SK-N-SH (cell line): ENCODE measurements at regions not wholly inside any gene's neighbourhood (a gene's known extent, or its start where the extent isn't known, plus 50 kb on each side); places are given as distances from the start of the nearest gene placed in this dataset.
A peak's percentile ranks its signal among the peaks of the same experiment; 100 is the strongest.

Experiments
- CTCF ChIA-PET: fragments of 300-600, 350-600 bp; formaldehyde crosslinking; extraction: SDS; loops from one replicate; lab custom pipeline; 2021; lab: Yijun Ruan, JAX
- POLR2A ChIA-PET: fragments of 350-600 bp; sonication (Branson Sonifier 250); formaldehyde crosslinking; extraction: SDS; loops from one replicate; lab custom pipeline; 2020; ENCODE audit warnings: antibody characterized with exemption, inconsistent platforms; lab: Yijun Ruan, JAX
- DNase-seq: peaks from one replicate; pipeline ENCODE4 v3.0.0; 2012
- H2AFZ ChIP-seq: fragments of 200-600 bp; sonication (generic); 2 replicates; pipeline ENCODE4 v1.8.1; 2016; ENCODE audit warnings: antibody characterized with exemption, mild to moderate bottlenecking, low read depth
- H3F3A ChIP-seq: fragments of 200-600 bp; sonication (generic); replicated peaks from 2 replicates; pipeline ENCODE3; 2016; ENCODE audit warnings: antibody characterized with exemption, mild to moderate bottlenecking; ENCODE audit not compliant: insufficient read depth
- H3K27ac ChIP-seq, 2 experiments: fragments of 200-500 bp in 1 of 2; fragments of 200-600 bp in 1 of 2; sonication (Bioruptor generic) in 1 of 2; sonication (generic), shearing (Covaris generic) in 1 of 2; 2 replicates each; pipeline versions ENCODE4 v1.5.1 to v1.6.1; 2014 to 2016; ENCODE audit warnings: low read depth in 2 of 2, inconsistent platforms in 1 of 2, low read length in 1 of 2, mild to moderate bottlenecking in 1 of 2, mixed read lengths in 1 of 2
- H3K27me3 ChIP-seq: fragments of 200-600 bp; sonication (generic), shearing (Covaris generic); 2 replicates; pipeline ENCODE4 v1.6.1; 2016; ENCODE audit warnings: mixed run types; ENCODE audit not compliant: insufficient read depth
- H3K36me3 ChIP-seq, 2 experiments: fragments of 200-500 bp in 1 of 2; fragments of 200-600 bp in 1 of 2; sonication (Bioruptor generic) in 1 of 2; sonication (generic) in 1 of 2; replicated peaks in 1 of 2; 2 replicates each; pipeline versions ENCODE3 to v1.5.1; 2014 to 2016; ENCODE audit warnings: low read length in 1 of 2, mild to moderate bottlenecking in 1 of 2; ENCODE audit not compliant: insufficient read depth in 2 of 2, control insufficient read depth in 1 of 2
- H3K4me1 ChIP-seq, 2 experiments: fragments of 200-500 bp in 1 of 2; fragments of 200-600 bp in 1 of 2; sonication (Bioruptor generic) in 1 of 2; sonication (generic), shearing (Covaris generic) in 1 of 2; 2 replicates each; pipeline versions ENCODE4 v1.5.1 to v1.6.1; 2014 to 2016; ENCODE audit warnings: low read depth in 1 of 2, low read length in 1 of 2, mixed run types in 1 of 2; ENCODE audit not compliant: insufficient read depth in 2 of 2, control insufficient read depth in 1 of 2
- H3K4me2 ChIP-seq: fragments of 200-600 bp; sonication (generic), shearing (Covaris generic); 2 replicates; pipeline ENCODE4 v1.6.1; 2017; ENCODE audit warnings: mixed run types
- H3K4me3 ChIP-seq, 2 experiments: fragments of 200-500 bp in 1 of 2; fragments of 200-600 bp in 1 of 2; sonication (Bioruptor generic) in 1 of 2; sonication (generic), shearing (Covaris generic) in 1 of 2; 2 replicates each; pipeline versions ENCODE4 v1.5.1 to v1.8.1; 2014 to 2016; ENCODE audit warnings: low read depth in 2 of 2, inconsistent platforms in 1 of 2, low read length in 1 of 2, mild to moderate bottlenecking in 1 of 2, mixed read lengths in 1 of 2, moderate library complexity in 1 of 2
- H3K79me2 ChIP-seq: fragments of 200-600 bp; sonication (generic); 2 replicates; pipeline ENCODE4 v1.8.1; 2017; ENCODE audit warnings: mild to moderate bottlenecking; ENCODE audit not compliant: insufficient read depth
- H3K9ac ChIP-seq: fragments of 200-600 bp; sonication (generic); 2 replicates; pipeline ENCODE4 v1.6.1; 2017; ENCODE audit warnings: mixed run types
- H3K9me2 ChIP-seq: fragments of 200-600 bp; sonication (generic); 2 replicates; pipeline ENCODE4 v1.6.1; 2017; ENCODE audit warnings: mixed run types
- H3K9me3 ChIP-seq: fragments of 200-600 bp; sonication (generic); 2 replicates; pipeline ENCODE4 v1.6.1; 2017; ENCODE audit warnings: mixed run types, mild to moderate bottlenecking, moderate library complexity
- H4K20me1 ChIP-seq: fragments of 200-600 bp; sonication (generic); 2 replicates; pipeline ENCODE4 v1.6.1; 2017; ENCODE audit warnings: mild to moderate bottlenecking, mixed run types; ENCODE audit not compliant: insufficient read depth
- CHD2 ChIP-seq: fragments of 150-350 bp; IDR thresholded peaks from 2 replicates; pipeline ENCODE4 v1.6.1; 2018; ENCODE audit warnings: low read length; ENCODE audit not compliant: partially characterized antibody
- EP300 ChIP-seq, 2 experiments: IDR thresholded peaks; 2 replicates each; pipeline versions ENCODE4 v1.4.0 to v1.6.1; 2012; ENCODE audit warnings: borderline replicate concordance in 1 of 2, low read depth in 1 of 2, low read length in 1 of 2
- FOSL2 ChIP-seq: IDR thresholded peaks from 2 replicates; pipeline ENCODE4 v1.4.0; 2012; ENCODE audit warnings: low read depth, mild to moderate bottlenecking, moderate library complexity, borderline replicate concordance
- FOXJ3 ChIP-seq: sonication (generic); formaldehyde crosslinking; IDR thresholded peaks from 2 replicates; pipeline ENCODE4 v1.5.1; 2020; ENCODE audit warnings: mild to moderate bottlenecking, missing genetic modification reagents
- MXI1 ChIP-seq: IDR thresholded peaks from 2 replicates; pipeline ENCODE4 v1.6.1; 2012; ENCODE audit warnings: mild to moderate bottlenecking, low read depth, low read length, improper control_type of control experiment
- NFIC ChIP-seq: IDR thresholded peaks from 2 replicates; pipeline ENCODE4 v1.4.0; 2012; ENCODE audit warnings: borderline replicate concordance
- POLR2AphosphoS5 ChIP-seq: IDR thresholded peaks from 2 replicates; pipeline ENCODE4 v1.6.1; 2012; ENCODE audit warnings: low read depth, low read length
- RAD21 ChIP-seq: IDR thresholded peaks from 2 replicates; pipeline ENCODE4 v1.6.1; 2012; ENCODE audit warnings: mild to moderate bottlenecking, low read length
- SIN3A ChIP-seq: IDR thresholded peaks from 2 replicates; pipeline ENCODE4 v1.6.1; 2012; ENCODE audit warnings: low read depth, mild to moderate bottlenecking, low read length, moderate library complexity, borderline replicate concordance
- SMC3 ChIP-seq: IDR thresholded peaks from 2 replicates; pipeline ENCODE4 v1.6.1; 2012; ENCODE audit warnings: low read depth, low read length, improper control_type of control experiment
- TCF12 ChIP-seq: IDR thresholded peaks from 2 replicates; pipeline ENCODE4 v1.4.0; 2012
- USF1 ChIP-seq: IDR thresholded peaks from 2 replicates; pipeline ENCODE4 v1.4.0; 2012; ENCODE audit warnings: low read depth, borderline replicate concordance
- USF2 ChIP-seq: fragments of 150-350 bp; IDR thresholded peaks from 2 replicates; pipeline ENCODE4 v1.6.1; 2017; ENCODE audit warnings: antibody characterized with exemption, low read length, low read depth, borderline replicate concordance
- YY1 ChIP-seq: IDR thresholded peaks from 2 replicates; pipeline ENCODE4 v1.4.0; 2012; ENCODE audit warnings: low read depth, mild to moderate bottlenecking
- WGBS: methylation state at CpG from one replicate; pipeline ENCODE4 v1.1.6; 2017; ENCODE audit warnings: low lambda C conversion rate; 5-methylcytosine and 5-hydroxymethylcytosine counted together
- TF ChIP-seq, protein P1 (sequence below): fragments of 150-350 bp; IDR thresholded peaks from 2 replicates; pipeline ENCODE4 v1.6.1; 2016; ENCODE audit warnings: mild to moderate bottlenecking, low read depth, low read length

- Histone ChIP-seq H3K4me3 (no peak overlapping the region), H3K27ac (peak overlapping the region; percentile 41 to 53; a peak in 2 of 4 replicates), H3F3A (no peaks in the 10 kb centered on the region), H3K27me3 (no peaks in the 10 kb centered on the region), H4K20me1 (no peaks in the 10 kb centered on the region), H3K36me3 (no peaks in the 10 kb centered on the region), H3K4me2 (no peak overlapping the region), H3K9me3 (no peaks in the 10 kb centered on the region), H3K9ac (no peak overlapping the region), H3K4me1 (no peaks in the 10 kb centered on the region; a peak in 1 of 4 replicates), H2AFZ (no peak overlapping the region), H3K79me2 (no peaks in the 10 kb centered on the region), H3K9me2 (no peaks in the 10 kb centered on the region)
- no peak for DNase-seq
- ChIA-PET CTCF (no interaction called here), POLR2A (no interaction called here)
- TF ChIP-seq YY1: no peak
- 0 out of 2 replicates have a peak, but pooled peaks have one; percentile 9 for TF ChIP-seq TCF12
- 43% methylated on average over 3 of the region's 3 CpGs for WGBS
Measured at GRCh38 chrX:118251271-118251670, 94.6 kb upstream of the WDR44 start.

DNA sequence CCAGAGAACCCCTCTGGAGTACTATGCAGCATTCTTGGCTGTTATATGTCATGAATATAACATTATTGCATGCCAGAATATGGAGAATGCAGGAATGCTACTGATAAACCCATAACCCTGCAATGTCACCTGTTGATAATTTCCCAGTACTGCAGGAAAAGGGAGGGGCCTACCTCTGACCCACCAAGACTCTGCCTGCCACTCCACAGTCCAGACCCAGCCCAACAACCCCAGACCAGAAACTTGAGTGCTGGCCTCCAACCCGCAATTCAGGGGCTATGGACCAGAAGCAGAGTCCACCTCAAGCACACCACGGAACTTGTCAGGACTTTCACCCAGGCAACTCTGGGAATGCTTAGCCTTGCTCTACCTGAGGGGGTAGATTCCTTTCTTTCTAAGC lies 92.9 kb upstream of the WDR44 start:
- Histone ChIP-seq H3K4me3 (no peak overlapping the region), H3K9ac (no peak overlapping the region), H3K9me2 (no peaks in the 10 kb centered on the region), H4K20me1 (no peaks in the 10 kb centered on the region), H3K27ac (no peak overlapping the region), H3K4me1 (no peaks in the 10 kb centered on the region; a peak in 1 of 4 replicates), H2AFZ (no peak overlapping the region), H3K79me2 (no peaks in the 10 kb centered on the region), H3K9me3 (no peaks in the 10 kb centered on the region), H3F3A (no peaks in the 10 kb centered on the region), H3K36me3 (no peaks in the 10 kb centered on the region)
- 60% methylated on average over 2 of the region's 2 CpGs for WGBS
- ChIA-PET CTCF (interaction anchor here (3.0 kb wide), 1 partner anchor 255 kb away, joined by 10 read pairs; no protein-coding TSS in a partner anchor), POLR2A (no interaction called here)
- DNase-seq: no peak
- no peak for TF ChIP-seq MXI1
- no peak for TF ChIP-seq USF2
- TF ChIP-seq USF1: no peak
- no peak for TF ChIP-seq TCF12
- TF ChIP-seq, all 33 proteins: peak for 0
- H3K4me2 ChIP-seq: no peak overlapping the region
- no peaks in the 10 kb centered on the region for H3K27me3 ChIP-seq

GRCh38 chrX:118254611-118255010 lies 91.3 kb upstream of the WDR44 start:
- peak; percentile 38 for DNase-seq
- no peak overlapping the region for H3K4me2 ChIP-seq
- POLR2A ChIA-PET: no interaction called here
- 0% methylated on average over 2 of the region's 2 CpGs for WGBS
- no peaks in the 10 kb centered on the region for H3K79me2 ChIP-seq
- no peaks in the 10 kb centered on the region for H3K9me3 ChIP-seq
- H2AFZ ChIP-seq: no peak overlapping the region
- H3K4me3 ChIP-seq: no peak overlapping the region
- H3K9me2 ChIP-seq: no peaks in the 10 kb centered on the region
- H3K27ac ChIP-seq: no peak overlapping the region
- no peaks in the 10 kb centered on the region for H3F3A ChIP-seq
- CTCF ChIA-PET: interaction anchor here (0.5 to 3.0 kb wide), 21 partner anchors 10 to 1993 kb away, joined by 3 to 11 read pairs (median 3); no protein-coding TSS in a partner anchor
- H4K20me1 ChIP-seq: no peaks in the 10 kb centered on the region
- no peaks in the 10 kb centered on the region for H3K36me3 ChIP-seq
- no peaks in the 10 kb centered on the region; a peak in 1 of 4 replicates for H3K4me1 ChIP-seq
- no peak overlapping the region for H3K9ac ChIP-seq
- H3K27me3 ChIP-seq: no peaks in the 10 kb centered on the region
- TF ChIP-seq CHD2 (no peak), RAD21 (peak; percentile 86), EP300 (IDR thresholded peaks at IDR 0.05; ENCODE audit: borderline replicate concordance in 1 of 2, low read depth in 1 of 2, low read length in 1 of 2) (no peak), FOXJ3 (CRISPR knock-in tag) (no peak), SMC3 (peak; percentile 68), FOSL2 (no peak), USF2 (no peak), POLR2AphosphoS5 (no peak), TCF12 (no peak), YY1 (no peak), NFIC (no peak), USF1 (no peak), SIN3A (no peak)
- TF ChIP-seq, protein P1, sequence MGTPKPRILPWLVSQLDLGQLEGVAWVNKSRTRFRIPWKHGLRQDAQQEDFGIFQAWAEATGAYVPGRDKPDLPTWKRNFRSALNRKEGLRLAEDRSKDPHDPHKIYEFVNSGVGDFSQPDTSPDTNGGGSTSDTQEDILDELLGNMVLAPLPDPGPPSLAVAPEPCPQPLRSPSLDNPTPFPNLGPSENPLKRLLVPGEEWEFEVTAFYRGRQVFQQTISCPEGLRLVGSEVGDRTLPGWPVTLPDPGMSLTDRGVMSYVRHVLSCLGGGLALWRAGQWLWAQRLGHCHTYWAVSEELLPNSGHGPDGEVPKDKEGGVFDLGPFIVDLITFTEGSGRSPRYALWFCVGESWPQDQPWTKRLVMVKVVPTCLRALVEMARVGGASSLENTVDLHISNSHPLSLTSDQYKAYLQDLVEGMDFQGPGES: no peak
